ENCODE measurements at regions not wholly inside any gene's neighbourhood (a gene's known extent, or its start where the extent isn't known, plus 50 kb on each side); places are given as distances from the start of the nearest gene placed in this dataset.

GRCh38 chr21:14844001-14844400 is 220.8 kb downstream of the NRIP1 start:
- no peaks in the 10 kb centered on the region for H3K36me3 ChIP-seq (ENCODE audit: control insufficient read depth, insufficient read depth, low read length)
- no peak for DNase-seq (ENCODE audit: extremely low read depth, insufficient read length)
- H3K27me3 ChIP-seq (replicated peaks; ENCODE audit: control insufficient read depth, insufficient read depth, low read length): no peaks in the 10 kb centered on the region
- H3K4me3 ChIP-seq (replicated peaks; ENCODE audit: low read depth, low read length): no peak overlapping the region
- TF ChIP-seq CTCF (IDR thresholded peaks at IDR 0.05; ENCODE audit: insufficient read depth, low read length, poor library complexity, severe bottlenecking): no peak

GRCh38 chr21:14842601-14843000 is 222.2 kb downstream of the NRIP1 start:
- Histone ChIP-seq H3K36me3 (ENCODE audit: control insufficient read depth, insufficient read depth, low read length) (no peaks in the 10 kb centered on the region), H3K4me3 (replicated peaks; ENCODE audit: low read depth, low read length) (no peak overlapping the region), H3K27me3 (replicated peaks; ENCODE audit: control insufficient read depth, insufficient read depth, low read length) (no peaks in the 10 kb centered on the region)
- no peak for DNase-seq (ENCODE audit: extremely low read depth, insufficient read length)
- TF ChIP-seq CTCF (IDR thresholded peaks at IDR 0.05; ENCODE audit: insufficient read depth, low read length, poor library complexity, severe bottlenecking): no peak

GRCh38 chr21:14841511-14842472 is 223.0 kb downstream of the NRIP1 start:
- no peaks in the 10 kb centered on the region for H3K27me3 ChIP-seq (replicated peaks; ENCODE audit: control insufficient read depth, insufficient read depth, low read length)
- TF ChIP-seq CTCF (IDR thresholded peaks at IDR 0.05; ENCODE audit: insufficient read depth, low read length, poor library complexity, severe bottlenecking): no peak
- no peak for DNase-seq (ENCODE audit: extremely low read depth, insufficient read length)
- H3K36me3 ChIP-seq (ENCODE audit: control insufficient read depth, insufficient read depth, low read length): no peaks in the 10 kb centered on the region
- H3K4me3 ChIP-seq (replicated peaks; ENCODE audit: low read depth, low read length): no peak overlapping the region

- TF ChIP-seq CTCF (IDR thresholded peaks at IDR 0.05; ENCODE audit: insufficient read depth, low read length, poor library complexity, severe bottlenecking): no peak
- no peaks in the 10 kb centered on the region for H3K36me3 ChIP-seq (ENCODE audit: control insufficient read depth, insufficient read depth, low read length)
- no peak overlapping the region for H3K4me3 ChIP-seq (replicated peaks; ENCODE audit: low read depth, low read length)
- H3K27me3 ChIP-seq (replicated peaks; ENCODE audit: control insufficient read depth, insufficient read depth, low read length): no peaks in the 10 kb centered on the region
- no peak for DNase-seq (ENCODE audit: extremely low read depth, insufficient read length)
These were observed 226.4 kb downstream of the NRIP1 start for GRCh38 chr21:14838400-14838799.

GRCh38 chr21:14836950-14837349 is 227.8 kb downstream of the NRIP1 start:
- TF ChIP-seq CTCF (IDR thresholded peaks at IDR 0.05; ENCODE audit: insufficient read depth, low read length, poor library complexity, severe bottlenecking): no peak
- H3K36me3 ChIP-seq (ENCODE audit: control insufficient read depth, insufficient read depth, low read length): no peaks in the 10 kb centered on the region
- H3K4me3 ChIP-seq (replicated peaks; ENCODE audit: low read depth, low read length): no peak overlapping the region
- DNase-seq (ENCODE audit: extremely low read depth, insufficient read length): no peak
- H3K27me3 ChIP-seq (replicated peaks; ENCODE audit: control insufficient read depth, insufficient read depth, low read length): no peaks in the 10 kb centered on the region

Measured in GM06990 (cell line).